Left renal cortex interstitium (tissue), 4 donors: ENCODE measurements at regions not wholly inside any gene's neighbourhood (a gene's known extent, or its start where the extent isn't known, plus 50 kb on each side); places are given as distances from the start of the nearest gene placed in this dataset.
A peak's percentile ranks its signal among the peaks of the same experiment; 100 is the strongest.
"Not testable (repeated sequence)": the region's sequence is repeated elsewhere in the genome, so short reads cannot be mapped to it uniquely, and the experiment has no call there.

Experiments used
- DNase-seq, 4 donors: peaks; one replicate each; pipeline ENCODE4 v3.0.0-alpha.2; 2013; ENCODE audit warnings: low read depth in 4 of 4, low spot score in 2 of 4, missing footprints in 1 of 4

GRCh38 chrX:34576864-34577263, 80.2 kb downstream of the TMEM47 start:
- DNase-seq = no peak

- no peak for DNase-seq
Observed at GRCh38 chrX:34565981-34566380, 91.1 kb downstream of the TMEM47 start.

- no peak for DNase-seq
Observed at GRCh38 chrX:34563804-34564203, 93.3 kb downstream of the TMEM47 start.

GRCh38 chrX:34563061-34563460, 94.0 kb downstream of the TMEM47 start:
- DNase-seq = no peak

GRCh38 chrX:34562006-34562405, 95.1 kb downstream of the TMEM47 start:
- no peak for DNase-seq

DNA sequence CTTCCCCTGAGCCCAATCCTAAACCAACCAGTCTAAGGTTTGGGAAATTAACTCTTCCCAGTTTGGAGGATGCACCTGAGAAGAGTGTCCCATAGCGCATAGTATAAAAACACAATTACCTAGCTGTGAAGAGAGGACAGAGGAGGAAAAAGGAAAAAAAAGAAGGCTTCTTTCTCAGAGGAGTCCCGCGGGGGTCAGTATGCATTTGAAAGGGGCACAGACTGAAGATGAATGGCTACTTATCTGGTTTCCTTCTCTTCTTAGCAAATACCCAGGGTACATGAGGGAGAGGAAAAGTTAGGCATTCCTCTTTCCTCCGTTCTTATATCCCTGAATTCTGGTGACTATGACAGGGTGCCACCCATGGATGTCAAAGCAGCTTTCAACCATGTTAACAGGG, 96.9 kb downstream of the TMEM47 start:
- DNase-seq = no peak

GRCh38 chrX:34559325-34559724, 97.8 kb downstream of the TMEM47 start:
- no peak for DNase-seq

- no peak for DNase-seq
Observed at GRCh38 chrX:34557733-34558132, 99.4 kb downstream of the TMEM47 start.

- DNase-seq = no peak
Observed at GRCh38 chrX:34555481-34555880, 101.6 kb downstream of the TMEM47 start.

GRCh38 chrX:34546366-34546765, 110.7 kb downstream of the TMEM47 start:
- DNase-seq = no peak

- no peak for DNase-seq
Observed at GRCh38 chrX:34528081-34528480, 129.0 kb downstream of the TMEM47 start.

- DNase-seq = no peak
Observed at GRCh38 chrX:34521563-34521962, 135.5 kb downstream of the TMEM47 start.

- DNase-seq = no peak
Observed at GRCh38 chrX:34509394-34509793, 147.7 kb downstream of the TMEM47 start.

GRCh38 chrX:34503119-34503518, 154.0 kb downstream of the TMEM47 start:
- DNase-seq = no peak

- DNase-seq = no peak
Observed at GRCh38 chrX:34493086-34493485, 164.0 kb downstream of the TMEM47 start.

DNA sequence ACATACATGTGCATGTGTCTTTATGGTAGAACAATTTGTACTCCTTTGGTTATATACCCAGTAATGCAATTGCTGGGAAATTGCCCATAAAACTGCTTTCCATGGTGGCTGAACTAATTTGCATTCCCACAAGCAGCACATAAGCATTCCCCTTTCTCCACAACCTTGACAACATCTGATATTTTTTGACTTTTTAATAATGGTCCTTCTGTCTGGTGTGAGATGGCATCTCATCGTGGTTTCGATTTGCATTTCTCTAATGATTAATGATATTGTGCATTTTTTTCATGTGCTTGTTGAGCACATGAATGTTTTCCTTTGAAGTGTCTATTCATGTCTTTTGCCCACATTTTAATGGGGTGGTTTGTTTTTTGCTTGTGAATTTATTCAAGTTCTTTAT, 166.0 kb downstream of the TMEM47 start:
- no peak for DNase-seq

GRCh38 chrX:34487364-34487763, 169.7 kb downstream of the TMEM47 start:
- no peak for DNase-seq

DNA sequence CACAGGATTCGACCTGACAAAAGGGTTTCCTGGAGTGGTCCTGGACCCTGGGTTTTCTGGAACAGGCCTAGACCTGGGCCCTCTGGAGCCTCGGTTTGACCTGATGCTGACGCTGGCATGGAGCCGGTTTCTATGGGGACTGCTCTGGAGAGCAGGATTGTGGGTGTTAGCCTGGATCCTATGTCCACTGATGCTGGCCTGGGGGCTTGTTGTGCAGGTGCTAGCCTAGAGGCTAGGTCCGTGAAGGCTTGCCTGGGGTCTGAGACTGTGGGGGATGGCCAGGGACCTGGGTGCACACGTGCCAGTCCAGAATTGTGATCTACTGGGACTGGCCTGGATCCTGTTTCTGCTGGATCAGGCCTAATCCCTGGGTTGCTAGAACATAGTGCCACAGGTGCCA, 173.1 kb downstream of the TMEM47 start:
- no peak for DNase-seq

GRCh38 chrX:34470507-34470906, 186.6 kb downstream of the TMEM47 start:
- DNase-seq = no peak

DNA sequence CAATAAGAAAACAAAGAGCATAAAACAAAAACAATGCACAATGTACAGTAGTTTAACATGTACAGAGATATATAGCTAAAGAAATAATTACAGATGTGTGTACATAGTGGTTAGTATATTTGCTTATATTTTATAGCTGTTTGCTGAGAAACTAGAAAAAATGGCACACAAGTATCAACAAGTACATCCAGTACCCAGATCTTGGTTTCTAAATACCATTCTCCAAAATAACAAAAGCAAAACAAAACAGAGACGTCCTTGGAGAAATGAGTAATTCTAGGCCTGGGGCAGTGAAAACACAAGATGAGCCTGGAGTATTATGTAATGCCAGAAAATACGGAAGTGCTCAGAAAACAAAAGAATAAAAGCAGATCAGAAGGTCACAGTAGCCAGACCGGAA, 189.6 kb downstream of the TMEM47 start:
- no peak for DNase-seq

- DNase-seq = not testable (repeated sequence)
Observed at GRCh38 chrX:34463220-34463619, 193.9 kb downstream of the TMEM47 start.

GRCh38 chrX:34457850-34458249, 199.2 kb downstream of the TMEM47 start:
- DNase-seq = not testable (repeated sequence)

DNA sequence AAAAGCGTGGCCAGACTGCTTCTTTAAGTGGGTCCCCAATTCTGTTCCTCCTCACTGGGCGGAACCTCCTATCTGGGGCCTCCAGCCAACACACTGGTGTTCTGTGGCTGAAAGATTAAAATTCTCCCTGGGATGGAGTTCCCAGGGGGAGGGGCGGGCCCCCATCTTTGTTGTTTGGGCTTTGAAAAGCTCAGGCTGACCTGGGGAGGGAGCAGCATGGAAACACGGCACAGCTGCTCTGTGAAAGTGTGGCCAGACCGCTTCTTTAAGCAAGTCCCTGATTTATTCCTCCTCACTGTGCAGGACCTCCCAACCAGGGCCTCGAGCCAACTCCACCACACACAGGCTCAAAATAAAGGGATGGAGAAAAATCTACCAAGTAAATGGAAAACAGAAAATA, 219.5 kb downstream of the TMEM47 start:
- DNase-seq = peak in 2 of 4 donors; percentile 6 to 28

- no peak for DNase-seq
Observed at GRCh38 chrX:34426334-34426733, 230.8 kb downstream of the TMEM47 start.
